ENCODE measurements at regions not wholly inside any gene's neighbourhood (a gene's known extent, or its start where the extent isn't known, plus 50 kb on each side); places are given as distances from the start of the nearest gene placed in this dataset.

GRCh38 chr6:3535776-3536435 is 79.1 kb upstream of the SLC22A23 start:
- Histone ChIP-seq H3F3A (ENCODE audit: insufficient read depth, low read length) (no peaks in the 10 kb centered on the region), H3K36me3 (replicated peaks; ENCODE audit: insufficient read depth, low read length) (no peaks in the 10 kb centered on the region), H3K27ac (ENCODE audit: low read length) (no peak overlapping the region), H3K4me1 (ENCODE audit: low read length) (no peaks in the 10 kb centered on the region), H3K79me2 (ENCODE audit: low read length) (no peaks in the 10 kb centered on the region), H2AFZ (ENCODE audit: low read length) (no peak overlapping the region), H3K9me2 (replicated peaks; ENCODE audit: insufficient read depth, low read length) (no peaks in the 10 kb centered on the region), H4K20me1 (ENCODE audit: insufficient read depth, low read length) (no peaks in the 10 kb centered on the region), H3K4me3 (ENCODE audit: low read length) (no peak overlapping the region), H3K4me2 (ENCODE audit: low read depth, low read length) (no peak overlapping the region), H3K9ac (ENCODE audit: low read length) (no peak overlapping the region), H3K27me3 (replicated peaks; ENCODE audit: insufficient read depth, low read length) (no peaks in the 10 kb centered on the region), H3K9me3 (replicated peaks; ENCODE audit: insufficient read depth, low read length) (no peaks in the 10 kb centered on the region)
- DNase-seq: no peak
- TF ChIP-seq EZH2 (optimal IDR thresholded peaks at IDR 0.05; ENCODE audit: low read depth, low read length) (no peak), EZH2phosphoT487 (IDR thresholded peaks at IDR 0.05; ENCODE audit: low read length) (no peak)
- TF ChIP-seq, protein P1, sequence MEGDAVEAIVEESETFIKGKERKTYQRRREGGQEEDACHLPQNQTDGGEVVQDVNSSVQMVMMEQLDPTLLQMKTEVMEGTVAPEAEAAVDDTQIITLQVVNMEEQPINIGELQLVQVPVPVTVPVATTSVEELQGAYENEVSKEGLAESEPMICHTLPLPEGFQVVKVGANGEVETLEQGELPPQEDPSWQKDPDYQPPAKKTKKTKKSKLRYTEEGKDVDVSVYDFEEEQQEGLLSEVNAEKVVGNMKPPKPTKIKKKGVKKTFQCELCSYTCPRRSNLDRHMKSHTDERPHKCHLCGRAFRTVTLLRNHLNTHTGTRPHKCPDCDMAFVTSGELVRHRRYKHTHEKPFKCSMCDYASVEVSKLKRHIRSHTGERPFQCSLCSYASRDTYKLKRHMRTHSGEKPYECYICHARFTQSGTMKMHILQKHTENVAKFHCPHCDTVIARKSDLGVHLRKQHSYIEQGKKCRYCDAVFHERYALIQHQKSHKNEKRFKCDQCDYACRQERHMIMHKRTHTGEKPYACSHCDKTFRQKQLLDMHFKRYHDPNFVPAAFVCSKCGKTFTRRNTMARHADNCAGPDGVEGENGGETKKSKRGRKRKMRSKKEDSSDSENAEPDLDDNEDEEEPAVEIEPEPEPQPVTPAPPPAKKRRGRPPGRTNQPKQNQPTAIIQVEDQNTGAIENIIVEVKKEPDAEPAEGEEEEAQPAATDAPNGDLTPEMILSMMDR (IDR thresholded peaks at IDR 0.05; ENCODE audit: low read length): no peak

DNA sequence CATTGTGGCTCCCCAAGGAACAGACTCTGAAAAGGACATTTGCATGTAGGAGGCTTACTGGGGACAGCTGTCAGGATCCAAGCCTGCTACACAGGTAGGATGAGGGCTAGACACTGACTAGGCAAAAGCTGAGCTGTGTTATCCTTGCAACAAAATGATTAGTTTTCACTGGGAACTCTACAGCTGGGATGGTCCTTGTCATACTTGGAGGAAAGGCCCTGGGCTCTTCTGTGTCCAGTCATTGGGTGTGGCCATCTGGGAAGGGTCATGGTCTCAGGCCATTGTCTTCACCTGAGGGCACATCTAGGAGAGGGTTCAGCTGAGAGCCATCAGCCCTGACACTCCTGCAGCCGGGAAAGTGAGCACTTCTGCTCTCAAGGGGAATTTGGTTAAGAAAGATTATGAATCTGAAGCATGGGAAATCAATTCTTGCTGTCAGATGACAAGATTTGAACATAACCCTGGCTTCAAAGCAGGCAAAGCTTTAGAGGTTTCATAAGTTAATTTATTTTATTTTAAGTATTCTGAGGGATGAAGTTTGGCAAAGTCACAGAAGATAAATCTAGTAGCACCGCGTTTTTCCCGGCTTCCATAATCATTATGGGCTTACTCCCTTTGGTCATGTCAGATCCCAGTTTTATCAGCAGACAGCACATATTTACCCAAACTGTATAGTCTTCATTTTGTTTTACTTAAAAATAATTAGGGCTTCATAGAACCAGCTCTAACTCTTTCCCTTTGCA is 78.4 kb upstream of the SLC22A23 start:
- no peaks in the 10 kb centered on the region for H3K27me3 ChIP-seq (replicated peaks; ENCODE audit: insufficient read depth, low read length)
- H3K9me3 ChIP-seq (replicated peaks; ENCODE audit: insufficient read depth, low read length): no peaks in the 10 kb centered on the region
- H3K9ac ChIP-seq (ENCODE audit: low read length): no peak overlapping the region
- TF ChIP-seq EZH2phosphoT487 (IDR thresholded peaks at IDR 0.05; ENCODE audit: low read length): no peak
- TF ChIP-seq, protein P1 (IDR thresholded peaks at IDR 0.05; ENCODE audit: low read length): no peak
- TF ChIP-seq EZH2 (optimal IDR thresholded peaks at IDR 0.05; ENCODE audit: low read depth, low read length): no peak
- H3K9me2 ChIP-seq (replicated peaks; ENCODE audit: insufficient read depth, low read length): no peaks in the 10 kb centered on the region
- no peak for DNase-seq
- H3K27ac ChIP-seq (ENCODE audit: low read length): no peak overlapping the region
- no peak overlapping the region for H3K4me2 ChIP-seq (ENCODE audit: low read depth, low read length)
- H3K4me3 ChIP-seq (ENCODE audit: low read length): no peak overlapping the region
- no peaks in the 10 kb centered on the region for H4K20me1 ChIP-seq (ENCODE audit: insufficient read depth, low read length)
- H2AFZ ChIP-seq (ENCODE audit: low read length): no peak overlapping the region
- H3K79me2 ChIP-seq (ENCODE audit: low read length): no peaks in the 10 kb centered on the region
- H3K4me1 ChIP-seq (ENCODE audit: low read length): no peaks in the 10 kb centered on the region
- no peaks in the 10 kb centered on the region for H3K36me3 ChIP-seq (replicated peaks; ENCODE audit: insufficient read depth, low read length)
- no peaks in the 10 kb centered on the region for H3F3A ChIP-seq (ENCODE audit: insufficient read depth, low read length)

- Histone ChIP-seq H4K20me1 (ENCODE audit: insufficient read depth, low read length) (no peaks in the 10 kb centered on the region), H3K27ac (ENCODE audit: low read length) (no peak overlapping the region), H3K9ac (ENCODE audit: low read length) (no peak overlapping the region), H3K9me3 (replicated peaks; ENCODE audit: insufficient read depth, low read length) (no peaks in the 10 kb centered on the region), H3K79me2 (ENCODE audit: low read length) (no peaks in the 10 kb centered on the region), H3K9me2 (replicated peaks; ENCODE audit: insufficient read depth, low read length) (no peaks in the 10 kb centered on the region), H2AFZ (ENCODE audit: low read length) (no peak overlapping the region), H3K4me3 (ENCODE audit: low read length) (no peak overlapping the region), H3K27me3 (replicated peaks; ENCODE audit: insufficient read depth, low read length) (no peaks in the 10 kb centered on the region), H3K4me1 (ENCODE audit: low read length) (no peaks in the 10 kb centered on the region), H3K4me2 (ENCODE audit: low read depth, low read length) (no peak overlapping the region), H3F3A (ENCODE audit: insufficient read depth, low read length) (no peaks in the 10 kb centered on the region), H3K36me3 (replicated peaks; ENCODE audit: insufficient read depth, low read length) (no peaks in the 10 kb centered on the region)
- TF ChIP-seq EZH2phosphoT487 (IDR thresholded peaks at IDR 0.05; ENCODE audit: low read length): no peak
- TF ChIP-seq, protein P1 (IDR thresholded peaks at IDR 0.05; ENCODE audit: low read length): no peak
- TF ChIP-seq EZH2 (optimal IDR thresholded peaks at IDR 0.05; ENCODE audit: low read depth, low read length): no peak
- DNase-seq: no peak
These were observed 77.7 kb upstream of the SLC22A23 start for GRCh38 chr6:3534599-3534998.
